GM19328 (cell line): ENCODE measurements at regions not wholly inside any gene's neighbourhood (a gene's known extent, or its start where the extent isn't known, plus 50 kb on each side); places are given as distances from the start of the nearest gene placed in this dataset.
"Not testable (repeated sequence)": the region's sequence is repeated elsewhere in the genome, so short reads cannot be mapped to it uniquely, and the experiment has no call there.

Source experiments
- ATAC-seq: cut with Tn5 transposase; IDR thresholded peaks from one replicate; pipeline ENCODE4 v1.9.1; 2021; ENCODE audit warnings: mild to moderate bottlenecking, moderate library complexity; ENCODE audit not compliant: unreplicated experiment

DNA sequence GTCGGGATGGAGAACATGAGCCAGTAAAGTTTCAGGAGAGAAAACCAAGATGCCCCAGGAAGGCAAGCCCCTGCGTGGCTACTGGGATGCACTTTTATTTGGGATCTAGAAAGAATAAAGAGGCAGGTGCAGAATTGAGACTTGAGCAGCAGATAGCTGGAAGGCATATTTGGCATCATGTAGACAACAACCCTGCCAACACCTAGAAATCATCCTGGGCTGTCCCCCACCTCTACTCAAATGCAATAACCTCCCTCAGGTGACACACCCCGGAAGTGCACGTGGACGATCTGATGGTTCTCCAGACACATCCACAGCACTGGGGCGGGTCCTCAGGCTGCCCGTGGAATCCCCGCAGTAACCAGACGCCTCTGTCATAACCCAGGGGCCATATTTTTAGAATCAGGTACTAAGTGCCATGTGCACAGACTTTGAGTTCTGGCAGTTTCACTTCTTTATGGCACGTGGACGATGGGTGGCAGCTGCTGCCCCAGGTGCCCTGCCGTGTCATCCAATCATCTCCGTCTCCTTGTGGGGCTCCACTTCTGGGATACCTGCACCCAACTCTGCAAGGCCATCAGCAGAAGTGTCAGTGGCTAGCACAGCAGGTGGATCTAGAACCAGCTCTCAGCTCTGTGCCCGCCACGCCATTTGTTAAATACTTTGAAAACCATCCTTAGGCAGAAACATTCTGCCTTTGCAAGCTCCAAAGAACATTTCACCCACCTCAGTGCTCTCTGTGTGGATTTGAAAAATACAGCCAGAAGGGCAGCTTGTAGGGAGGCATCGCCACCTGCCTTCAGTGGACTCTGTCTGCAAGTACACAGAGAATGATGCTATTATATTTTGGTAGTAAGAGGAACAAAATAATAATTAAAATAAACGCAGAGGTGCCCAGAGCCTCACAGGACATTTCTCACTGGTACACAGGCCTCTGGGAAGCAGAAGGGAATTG is 771.7 kb upstream of the TMEM132C start:
- no peak for ATAC-seq

DNA sequence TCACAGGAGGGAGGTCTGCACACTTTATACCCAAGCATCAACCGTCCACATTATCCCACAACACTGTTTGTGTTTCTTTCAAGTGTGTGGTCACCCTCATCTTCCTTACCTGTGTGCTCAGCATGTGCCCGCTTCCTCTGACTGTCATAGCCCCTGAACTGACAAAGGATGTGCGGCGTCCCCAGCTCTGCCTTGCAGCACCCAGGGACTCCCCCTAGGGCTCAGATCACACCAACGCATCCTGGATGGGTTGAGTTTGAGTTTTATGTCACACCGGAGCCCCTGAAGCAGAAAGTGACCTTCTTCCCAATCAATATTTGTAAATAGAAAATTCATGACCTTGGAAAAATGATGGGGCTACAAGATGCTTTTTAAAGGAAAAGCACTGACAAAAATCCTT is 770.7 kb upstream of the TMEM132C start:
- ATAC-seq, result no peak

DNA sequence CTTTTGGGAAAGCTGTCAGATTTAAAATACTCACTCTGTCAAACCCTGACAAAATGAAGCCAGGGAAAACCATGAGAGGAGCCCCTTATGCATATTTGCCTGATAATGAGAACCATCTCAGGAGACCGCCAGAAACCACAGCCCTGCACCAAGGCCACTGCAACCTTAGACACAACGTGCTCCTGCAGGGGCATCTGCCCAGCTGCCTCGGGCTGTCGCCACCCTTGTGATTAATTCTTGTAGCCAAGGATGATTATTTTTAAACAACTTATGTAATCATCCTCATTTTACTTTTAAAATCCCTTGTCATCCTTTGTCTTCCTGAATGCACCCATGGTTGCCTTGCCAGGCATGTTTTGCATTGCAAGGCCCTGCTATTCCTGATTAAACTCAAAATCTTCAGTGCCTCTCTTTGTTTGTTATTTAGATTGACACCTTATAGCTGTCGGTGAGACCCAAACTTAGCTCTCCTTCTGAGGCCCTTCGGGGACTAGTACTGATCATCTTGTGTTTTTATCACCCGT is 766.4 kb upstream of the TMEM132C start:
- ATAC-seq, result no peak

DNA sequence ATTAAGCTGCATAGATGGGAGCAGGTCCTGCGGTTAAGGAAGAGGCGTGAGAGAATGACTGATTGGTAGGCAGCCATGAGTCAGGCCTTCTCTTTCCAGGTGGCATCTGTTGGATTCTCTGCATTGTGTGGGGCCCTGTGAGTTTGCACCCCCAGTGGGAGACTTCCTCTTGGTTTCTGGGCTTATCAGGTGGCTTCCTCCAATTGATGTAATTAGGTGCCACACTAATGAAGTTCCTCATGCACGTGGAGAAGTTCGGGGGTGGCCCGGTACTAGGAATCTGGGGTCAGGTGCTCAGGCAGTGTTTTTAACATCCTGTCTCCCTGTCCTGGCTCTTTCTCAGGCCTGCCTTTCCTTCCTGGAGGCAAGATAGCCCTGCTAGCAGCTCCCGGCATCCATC is 765.1 kb upstream of the TMEM132C start:
- no peak for ATAC-seq

DNA sequence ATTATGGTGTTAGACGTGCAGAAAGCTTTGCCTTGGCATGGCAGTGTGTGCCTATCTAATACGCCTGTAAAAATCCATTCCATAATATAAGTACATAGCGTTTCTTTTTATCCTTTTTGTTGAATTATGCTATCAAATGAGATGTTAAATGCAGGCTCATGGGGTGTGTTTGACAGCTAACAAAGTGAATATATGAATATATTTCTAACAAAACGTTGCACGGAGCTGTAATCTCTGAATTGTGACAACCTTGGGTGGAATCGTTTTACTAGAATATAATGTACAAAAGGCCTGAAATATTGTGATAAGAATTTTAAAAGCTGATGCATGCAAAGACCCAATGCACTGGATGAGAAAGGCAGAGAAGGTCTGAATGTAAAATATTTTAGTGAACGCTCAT is 763.7 kb upstream of the TMEM132C start:
- ATAC-seq, result no peak

DNA sequence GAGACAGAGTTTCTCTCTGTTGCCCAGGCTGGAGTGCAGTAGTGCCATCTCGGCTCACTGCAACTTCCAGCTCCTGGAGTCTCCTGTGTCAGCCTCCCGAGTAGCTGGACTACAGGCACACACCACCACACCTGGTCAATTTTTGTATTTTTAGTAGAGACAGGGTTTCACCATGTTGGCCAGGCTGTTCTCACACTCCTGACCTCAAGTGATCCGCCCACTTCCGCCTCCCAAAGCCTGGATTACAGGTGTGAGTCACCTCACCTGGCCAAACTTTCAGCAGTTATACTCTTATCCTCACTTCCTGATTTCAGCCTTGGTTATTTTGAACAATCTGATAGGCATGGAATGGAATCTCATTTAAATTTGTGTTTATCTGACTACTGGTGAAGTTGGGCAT is 763.0 kb upstream of the TMEM132C start:
- ATAC-seq, result not testable (repeated sequence)

DNA sequence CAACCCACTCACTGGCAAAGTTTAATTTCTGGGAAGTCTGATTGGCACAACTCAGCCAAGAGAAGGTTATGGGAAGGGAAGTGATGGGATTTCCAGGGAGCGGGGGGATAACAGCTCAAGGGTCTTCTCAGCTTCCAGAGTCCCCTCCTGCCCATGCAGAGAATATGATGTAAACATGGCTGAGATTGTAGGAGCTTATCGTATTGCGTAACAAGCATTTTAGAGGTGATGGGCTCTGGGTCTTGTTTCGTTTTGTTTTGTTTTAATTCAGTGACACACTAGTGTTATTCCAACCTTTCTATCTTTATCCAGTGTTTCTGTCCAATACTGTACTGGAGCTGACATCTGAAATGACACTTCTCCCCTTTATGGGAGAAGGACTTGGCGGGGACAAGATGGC is 762.1 kb upstream of the TMEM132C start:
- no peak for ATAC-seq

DNA sequence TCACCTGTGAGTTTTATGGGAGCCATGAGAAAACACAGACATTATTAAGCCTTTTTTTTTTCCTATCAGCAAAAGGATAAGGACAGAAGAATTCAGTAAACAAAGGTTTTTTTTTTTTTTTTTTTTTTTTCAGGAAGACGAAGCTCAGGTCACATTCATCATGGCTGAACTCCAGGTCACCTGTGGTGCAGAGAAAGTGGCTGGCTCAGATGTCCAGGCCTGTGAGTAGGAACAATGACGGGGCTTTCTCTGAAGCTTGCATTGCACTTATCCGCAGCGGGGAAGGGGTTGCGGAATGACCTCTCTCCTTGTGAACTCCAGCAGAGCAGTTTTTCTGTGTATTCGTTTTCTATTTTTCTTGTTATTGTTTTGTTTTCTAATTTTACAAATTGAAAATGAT is 759.6 kb upstream of the TMEM132C start:
- no peak for ATAC-seq

DNA sequence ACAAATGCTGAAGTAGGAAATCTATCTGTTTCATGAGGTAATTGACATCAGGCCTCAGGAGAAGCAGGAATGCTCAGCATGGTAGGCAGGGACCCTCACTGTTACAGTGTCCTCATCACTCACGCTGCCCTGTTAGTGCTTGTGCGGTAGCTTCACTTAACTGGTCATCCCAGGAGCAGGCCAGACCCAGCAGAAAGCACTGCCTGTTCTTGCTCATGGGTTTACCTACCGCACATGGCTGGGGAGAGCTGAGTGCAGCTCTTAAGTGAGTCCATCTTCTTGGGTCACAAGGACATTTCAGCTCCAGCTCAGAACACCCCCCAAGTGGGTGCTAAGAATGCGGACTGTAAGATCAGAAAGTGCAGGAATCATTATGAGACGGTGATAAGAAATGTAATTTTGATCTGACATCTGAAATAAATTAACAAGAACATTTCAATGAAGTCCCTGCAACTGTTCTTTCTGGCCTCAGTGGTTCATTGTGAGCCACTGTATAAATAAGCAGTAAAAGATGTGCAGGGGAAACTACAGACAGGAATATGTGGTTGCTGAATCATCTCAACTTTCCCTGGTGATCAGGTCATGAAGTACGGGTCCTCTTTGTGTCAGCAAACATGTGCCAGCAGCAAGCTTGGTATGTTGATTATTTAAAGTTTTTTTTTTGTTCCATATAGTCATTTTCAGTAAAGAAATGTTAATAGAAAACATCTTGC is 757.7 kb upstream of the TMEM132C start:
- ATAC-seq, result no peak

DNA sequence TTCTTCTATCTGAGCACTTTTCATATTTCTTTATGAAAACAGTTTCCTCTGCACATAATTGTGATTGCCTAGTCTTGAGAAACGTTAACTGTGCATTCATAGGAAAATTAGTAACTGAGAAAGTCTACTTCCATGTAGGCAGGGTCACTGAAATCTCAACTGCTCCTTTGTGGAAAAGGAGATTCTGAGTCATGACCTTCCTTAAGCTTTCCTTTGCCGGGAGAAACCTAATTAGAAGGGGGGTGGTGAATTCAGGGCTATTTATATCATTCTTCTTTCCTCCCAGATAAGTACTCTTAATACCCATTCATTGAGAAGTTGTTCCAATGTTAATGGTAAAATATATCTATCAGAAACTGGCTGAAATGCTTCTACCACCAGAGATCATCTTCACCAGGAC is 751.0 kb upstream of the TMEM132C start:
- ATAC-seq, result no peak

DNA sequence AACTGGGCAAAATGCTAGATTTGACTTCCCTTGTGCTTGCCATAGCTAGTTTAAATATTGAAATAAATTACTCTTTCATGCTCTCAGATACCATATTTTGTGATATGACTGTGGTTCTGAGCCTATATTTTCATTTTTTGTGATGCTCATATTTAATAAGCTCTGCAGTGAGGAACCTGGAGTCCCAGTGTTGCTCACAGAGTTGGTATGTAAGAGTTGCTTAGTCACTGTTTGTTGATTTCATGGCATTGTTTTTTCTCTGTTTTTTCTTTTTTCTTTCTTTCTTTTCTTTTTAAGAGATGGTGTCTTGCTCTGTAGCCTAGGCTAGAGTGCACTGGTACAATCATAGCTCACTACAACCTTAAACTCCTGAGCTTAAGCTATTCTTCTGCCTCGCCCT is 750.5 kb upstream of the TMEM132C start:
- ATAC-seq, result no peak

DNA sequence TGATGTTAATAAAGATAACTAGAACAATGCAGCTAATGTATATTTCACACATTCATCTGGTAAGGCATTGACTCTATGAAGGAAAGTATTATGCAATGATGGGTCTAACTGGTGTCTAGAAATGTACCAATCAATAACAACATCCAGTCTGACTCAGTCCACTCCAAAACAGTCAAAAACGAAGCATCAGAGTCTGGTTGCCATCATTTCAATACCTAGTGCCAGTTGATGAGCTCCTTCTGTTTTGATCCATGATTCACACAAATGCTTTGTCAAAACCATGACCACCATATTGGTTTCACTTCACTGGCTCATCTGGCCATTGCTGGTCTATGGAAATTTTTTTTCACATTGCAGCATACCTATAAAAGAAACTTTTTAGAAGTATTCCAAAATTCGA is 747.2 kb upstream of the TMEM132C start:
- ATAC-seq, result no peak

DNA sequence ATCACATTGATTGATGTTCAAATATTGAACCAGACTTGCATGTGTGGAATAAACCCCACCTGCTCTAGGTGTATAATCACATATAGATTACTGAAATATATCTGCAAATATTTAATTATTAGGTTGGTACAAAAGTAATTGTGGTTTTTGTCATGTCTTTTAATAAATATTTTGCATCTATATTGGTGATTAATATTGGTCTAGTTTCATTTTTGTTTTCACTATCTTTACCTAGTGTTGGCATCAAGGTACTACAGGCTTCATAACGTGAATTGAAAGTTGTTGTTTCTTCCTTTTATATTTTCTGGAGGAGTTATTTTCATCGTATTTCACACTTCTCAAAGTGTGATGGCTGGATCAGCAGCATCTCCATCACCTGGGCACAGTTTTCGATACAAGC is 740.0 kb upstream of the TMEM132C start:
- no peak for ATAC-seq

DNA sequence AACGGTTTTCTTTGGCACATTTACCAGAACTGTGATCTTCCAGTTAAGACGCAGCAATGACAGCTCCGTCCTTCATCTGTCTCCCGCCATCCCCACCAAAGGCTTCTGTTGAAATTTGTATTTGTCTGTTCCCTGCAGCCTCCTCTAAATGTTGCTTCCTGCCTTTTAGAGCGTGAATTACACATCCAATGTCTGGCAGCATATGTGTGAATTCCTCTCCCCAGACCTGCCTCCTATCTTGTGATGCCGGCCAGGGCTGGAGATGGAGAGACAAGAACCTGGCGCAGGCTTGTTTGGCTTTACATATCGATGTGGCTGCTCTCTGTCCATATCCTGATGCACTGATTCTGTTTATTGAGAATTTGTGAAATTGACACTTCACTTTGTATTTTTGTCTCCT is 738.4 kb upstream of the TMEM132C start:
- no peak for ATAC-seq

DNA sequence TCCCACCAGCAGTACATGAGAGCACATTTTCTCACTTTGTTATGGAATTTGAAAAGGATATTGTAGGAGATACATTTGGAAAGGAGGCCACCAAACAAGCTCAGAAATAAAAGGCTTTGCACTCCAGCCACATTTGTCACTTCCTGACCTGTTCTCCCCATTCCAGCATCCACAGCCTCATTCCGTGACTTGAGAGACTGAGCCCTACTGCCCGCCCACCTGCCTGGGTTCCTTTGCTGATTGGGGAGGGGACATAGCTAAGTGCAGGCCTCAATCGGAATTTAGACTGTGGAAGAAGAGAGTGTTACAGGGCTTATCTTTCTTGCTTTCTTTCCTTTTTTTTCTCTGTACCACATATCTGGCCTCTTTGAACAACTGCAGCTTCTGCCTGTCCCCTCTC is 735.4 kb upstream of the TMEM132C start:
- ATAC-seq, result no peak

DNA sequence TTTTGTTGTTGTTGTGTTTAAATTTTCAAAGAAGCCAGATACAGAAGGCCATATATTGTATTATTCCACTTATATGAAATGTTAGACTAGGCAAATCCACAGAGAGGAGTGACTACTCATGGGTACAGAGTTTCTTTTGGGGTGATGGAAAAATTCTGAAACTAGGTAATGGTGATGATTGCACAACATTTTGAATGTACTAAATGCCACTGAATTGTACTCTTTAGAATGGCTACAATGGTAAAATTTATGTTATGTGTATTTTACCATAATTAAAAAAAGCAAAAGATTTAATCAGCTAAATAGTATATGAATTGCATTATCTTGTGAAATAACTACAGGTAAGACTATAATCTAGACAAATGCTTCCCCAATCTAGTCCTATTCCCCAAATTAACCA is 733.6 kb upstream of the TMEM132C start:
- no peak for ATAC-seq

DNA sequence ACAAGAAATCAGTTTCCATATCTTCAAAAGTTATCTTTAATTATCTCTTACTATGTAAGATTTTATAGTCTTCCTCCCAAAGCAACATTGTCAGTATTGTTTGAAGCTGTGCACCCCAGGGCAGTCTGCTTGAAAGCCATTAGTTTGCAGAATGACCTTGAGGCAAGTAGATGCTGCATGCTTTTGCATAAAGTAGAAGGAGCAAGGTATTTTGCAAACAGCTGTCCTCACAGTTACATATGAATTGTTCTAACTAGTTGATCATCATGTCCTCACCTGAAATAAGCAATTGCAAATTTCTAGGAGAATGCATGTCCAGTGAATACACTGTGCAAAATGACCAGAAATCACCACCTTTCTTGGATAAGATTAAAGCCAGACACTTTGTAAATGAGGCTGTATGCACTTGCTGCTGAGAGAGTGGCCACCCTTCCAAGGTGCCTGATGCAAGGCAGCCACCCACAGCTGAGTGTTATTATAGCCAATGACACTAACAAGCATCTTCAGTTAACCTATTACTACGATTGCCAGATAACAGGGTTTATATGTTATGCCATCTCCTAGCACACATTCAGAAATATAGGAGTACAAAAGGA is 730.0 kb upstream of the TMEM132C start:
- no peak for ATAC-seq

DNA sequence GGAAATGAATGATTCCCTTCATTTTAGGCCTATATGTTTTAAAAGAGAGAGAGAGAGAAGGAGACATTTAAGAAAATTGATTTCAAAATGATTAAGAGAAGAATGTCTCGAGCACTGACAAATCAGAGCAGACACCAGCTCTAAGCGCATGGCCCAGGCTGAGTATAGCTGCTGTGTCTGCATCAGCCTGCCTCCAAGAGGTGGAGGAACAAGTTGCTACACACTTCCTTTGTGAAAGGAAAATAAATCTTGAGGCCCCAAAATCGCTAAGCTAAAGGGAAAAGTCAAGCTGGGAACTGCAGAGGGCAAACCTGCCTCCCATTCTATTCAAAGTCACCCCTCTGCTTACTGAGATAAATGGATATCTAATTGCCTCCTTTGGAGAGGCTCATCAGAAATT is 728.7 kb upstream of the TMEM132C start:
- ATAC-seq, result no peak

DNA sequence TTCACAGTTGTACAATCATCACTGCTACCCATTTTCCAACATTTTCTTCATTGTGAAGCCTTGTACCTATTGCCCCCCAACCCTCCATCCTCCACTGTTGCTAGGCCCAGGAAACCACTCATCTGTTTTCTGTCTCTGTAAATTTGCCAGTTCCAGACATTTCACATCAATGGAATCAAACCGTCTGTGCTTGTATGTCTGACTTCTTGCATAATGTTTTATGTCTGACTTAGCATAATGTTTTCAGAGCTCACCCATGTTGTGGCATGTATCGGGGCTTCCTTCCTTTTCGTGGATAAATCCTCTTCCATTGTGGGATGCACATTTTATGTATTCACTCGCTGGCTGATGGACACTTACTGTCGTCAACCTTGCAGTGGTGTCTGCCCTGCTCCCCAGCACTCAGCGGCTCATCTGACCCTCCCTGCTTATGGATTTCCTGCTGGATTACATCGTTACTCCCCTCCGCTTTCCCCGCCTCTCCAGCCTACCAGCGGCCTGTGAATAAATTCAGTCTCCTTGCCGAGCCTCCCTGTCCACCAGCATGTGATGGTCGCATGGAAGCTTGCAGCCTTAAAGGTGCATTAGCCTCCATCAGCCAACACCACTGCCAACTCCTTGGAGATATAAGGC is 727.6 kb upstream of the TMEM132C start:
- no peak for ATAC-seq

DNA sequence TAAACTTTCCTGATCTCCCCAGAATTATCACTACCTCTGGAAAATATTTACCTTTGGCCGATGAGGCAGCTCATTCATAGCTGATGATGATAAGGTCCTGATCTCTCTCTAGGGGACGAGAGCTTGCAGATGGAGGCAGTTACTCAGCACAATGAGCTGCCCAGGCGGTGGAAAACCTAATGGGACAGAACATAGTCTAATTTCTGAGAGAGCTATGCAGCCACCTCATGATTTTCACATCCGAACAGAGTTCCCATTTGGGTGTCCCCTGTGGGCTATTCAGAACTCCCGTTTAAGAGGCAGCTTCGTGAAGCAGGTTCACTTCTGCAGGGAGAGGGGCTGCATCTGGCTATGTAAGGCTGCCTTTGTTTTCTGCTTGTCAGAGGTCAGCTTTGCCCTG is 724.6 kb upstream of the TMEM132C start:
- ATAC-seq, result no peak

DNA sequence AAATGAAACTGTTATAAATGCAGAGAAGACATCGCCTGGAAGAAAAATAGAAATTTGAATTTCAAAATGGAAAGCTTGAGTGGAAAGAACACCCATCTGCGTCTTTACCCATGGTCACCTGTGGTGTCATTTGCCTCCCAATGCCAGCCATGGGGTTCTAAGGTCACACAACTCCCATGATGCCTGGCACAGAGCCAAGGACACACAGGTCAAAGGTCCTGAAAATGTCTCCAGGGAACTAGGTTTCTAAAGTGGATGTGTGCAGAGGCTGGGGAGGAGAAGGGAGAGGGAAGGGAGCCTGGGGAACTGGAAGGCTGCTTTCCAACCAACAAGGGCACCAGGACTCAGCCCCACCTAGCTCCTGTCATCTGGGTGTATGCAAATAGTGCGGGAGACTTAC is 724.0 kb upstream of the TMEM132C start:
- ATAC-seq, result no peak
